ENCODE measurements at regions not wholly inside any gene's neighbourhood (a gene's known extent, or its start where the extent isn't known, plus 50 kb on each side); places are given as distances from the start of the nearest gene placed in this dataset.

DNA sequence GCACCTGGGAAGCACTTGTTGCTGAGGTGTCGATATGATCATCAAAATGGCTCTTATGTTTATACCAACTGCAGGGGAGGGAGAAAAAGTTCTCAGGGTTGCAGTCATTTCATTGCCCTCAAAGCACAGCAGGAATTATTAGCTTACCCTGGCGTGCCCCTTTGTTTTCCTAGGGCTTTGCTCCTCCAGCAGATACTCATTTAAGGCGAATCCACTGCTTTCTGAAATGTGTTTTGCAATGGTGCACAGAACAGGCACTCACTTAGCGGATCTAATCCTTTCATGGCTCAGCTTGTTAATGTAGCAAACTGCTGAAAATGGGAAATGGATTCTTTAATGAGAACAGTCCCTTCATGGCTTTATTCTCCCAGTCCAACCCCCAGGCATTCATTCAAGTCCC, 76.7 kb downstream of the NKX2-1 start:
- Histone ChIP-seq H3K27ac (ENCODE audit: insufficient read length, low read depth, low read length) (no peak overlapping the region), H2BK120ac (ENCODE audit: low read depth, low read length, poor library complexity, severe bottlenecking) (no peak overlapping the region), H4K5ac (ENCODE audit: insufficient read length, low read depth, low read length) (no peak overlapping the region), H2BK20ac (ENCODE audit: low read depth, low read length, poor library complexity, severe bottlenecking) (no peak overlapping the region), H2BK5ac (ENCODE audit: insufficient read length, low read length) (no peak overlapping the region), H3K18ac (ENCODE audit: insufficient read length, low read depth, low read length) (no peak overlapping the region), H2BK12ac (ENCODE audit: insufficient read length, low read depth, low read length) (no peak overlapping the region), H2BK15ac (ENCODE audit: low read depth, low read length) (no peak overlapping the region), H2AK5ac (ENCODE audit: insufficient read length, low read length) (no peak overlapping the region), H3K23me2 (ENCODE audit: insufficient read length, low read depth, low read length, poor library complexity, severe bottlenecking) (no peaks in the 10 kb centered on the region), H3K14ac (ENCODE audit: insufficient read depth, low read length) (no peak overlapping the region), H4K8ac (replicated peaks; ENCODE audit: insufficient read length, low read depth, low read length) (no peak overlapping the region), H2AFZ (ENCODE audit: low read length) (no peak overlapping the region), H3K56ac (ENCODE audit: insufficient read length, low read depth, low read length) (no peak overlapping the region), H3K4me2 (ENCODE audit: insufficient read depth, insufficient read length, low read length) (peak overlapping the region; percentile 22), H3K79me2 (ENCODE audit: insufficient read depth, low read length) (no peaks in the 10 kb centered on the region), H3K9me3 (ENCODE audit: control insufficient read depth, low read depth, low read length) (no peaks in the 10 kb centered on the region), H3T11ph (ENCODE audit: low read length) (no peak overlapping the region), H3K23ac (ENCODE audit: insufficient read length, low read depth, low read length) (no peak overlapping the region), H4K91ac (ENCODE audit: insufficient read length, low read depth, low read length) (no peak overlapping the region), H3K4me1 (ENCODE audit: insufficient read depth, low read length) (peaks cover 10% of the 10 kb centered on the region; the same call in 1 of the 2 replicates), H4K20me1 (ENCODE audit: control insufficient read depth, insufficient read depth, insufficient read length) (no peaks in the 10 kb centered on the region), H3K79me1 (ENCODE audit: insufficient read depth, low read depth, low read length, poor library complexity, severe bottlenecking) (no peaks in the 10 kb centered on the region), H3K9ac (ENCODE audit: extremely low read depth, insufficient read length, low read length) (no peak overlapping the region), H3K4ac (ENCODE audit: low read depth, low read length) (no peak overlapping the region), H3K27me3 (ENCODE audit: insufficient read depth, low read length) (no peaks in the 10 kb centered on the region)
- Mint-ChIP-seq H3K4me1 (peaks cover 28 to 42% of the 10 kb centered on the region in 2 experiments), H3K36me3 (ENCODE audit: insufficient read depth in 1 of 3, low read depth in 3 of 3) (no peaks in the 10 kb centered on the region; a peak in 1 of 7 replicates), H3K9me3 (no peaks in the 10 kb centered on the region; a peak in 1 of 5 replicates), H3K27me3 (ENCODE audit: low read depth) (peaks cover 94% of the 10 kb centered on the region), H3K27ac (no peak overlapping the region), H3K4me3 (peak overlapping the region in 1 of 2 experiments; percentile 73; a peak in 3 of 5 replicates)
- WGBS (ENCODE audit: extremely low coverage, insufficient read length, low lambda C conversion rate) = no CpG with 5 or more reads among the region's 4 CpGs
- TF ChIP-seq, protein P1, sequence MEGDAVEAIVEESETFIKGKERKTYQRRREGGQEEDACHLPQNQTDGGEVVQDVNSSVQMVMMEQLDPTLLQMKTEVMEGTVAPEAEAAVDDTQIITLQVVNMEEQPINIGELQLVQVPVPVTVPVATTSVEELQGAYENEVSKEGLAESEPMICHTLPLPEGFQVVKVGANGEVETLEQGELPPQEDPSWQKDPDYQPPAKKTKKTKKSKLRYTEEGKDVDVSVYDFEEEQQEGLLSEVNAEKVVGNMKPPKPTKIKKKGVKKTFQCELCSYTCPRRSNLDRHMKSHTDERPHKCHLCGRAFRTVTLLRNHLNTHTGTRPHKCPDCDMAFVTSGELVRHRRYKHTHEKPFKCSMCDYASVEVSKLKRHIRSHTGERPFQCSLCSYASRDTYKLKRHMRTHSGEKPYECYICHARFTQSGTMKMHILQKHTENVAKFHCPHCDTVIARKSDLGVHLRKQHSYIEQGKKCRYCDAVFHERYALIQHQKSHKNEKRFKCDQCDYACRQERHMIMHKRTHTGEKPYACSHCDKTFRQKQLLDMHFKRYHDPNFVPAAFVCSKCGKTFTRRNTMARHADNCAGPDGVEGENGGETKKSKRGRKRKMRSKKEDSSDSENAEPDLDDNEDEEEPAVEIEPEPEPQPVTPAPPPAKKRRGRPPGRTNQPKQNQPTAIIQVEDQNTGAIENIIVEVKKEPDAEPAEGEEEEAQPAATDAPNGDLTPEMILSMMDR (conservative IDR thresholded peaks at IDR 0.05) = no peak
- no peak for DNase-seq
